Testis (tissue), 2 donors: ENCODE measurements at regions not wholly inside any gene's neighbourhood (a gene's known extent, or its start where the extent isn't known, plus 50 kb on each side); places are given as distances from the start of the nearest gene placed in this dataset.
"Not testable (repeated sequence)": the region's sequence is repeated elsewhere in the genome, so short reads cannot be mapped to it uniquely, and the experiment has no call there.

Experiments used
- POLR2A ChIP-seq: fragments of 450-650 bp; IDR thresholded peaks from one replicate; pipeline ENCODE4 v1.6.1; 2017; ENCODE audit warnings: antibody characterized with exemption, mild to moderate bottlenecking, moderate library complexity
- TF ChIP-seq, protein P1 (sequence below), 3 experiments: fragments of 450-650 bp in 2 of 3; fragments of 200-600 bp in 1 of 3; sonication (generic) in 1 of 3; IDR thresholded peaks; one replicate each; pipeline ENCODE4 v1.5.1; 2016 to 2019; ENCODE audit warnings: antibody characterized with exemption in 3 of 3, mild to moderate bottlenecking in 2 of 3, moderate library complexity in 1 of 3

DNA sequence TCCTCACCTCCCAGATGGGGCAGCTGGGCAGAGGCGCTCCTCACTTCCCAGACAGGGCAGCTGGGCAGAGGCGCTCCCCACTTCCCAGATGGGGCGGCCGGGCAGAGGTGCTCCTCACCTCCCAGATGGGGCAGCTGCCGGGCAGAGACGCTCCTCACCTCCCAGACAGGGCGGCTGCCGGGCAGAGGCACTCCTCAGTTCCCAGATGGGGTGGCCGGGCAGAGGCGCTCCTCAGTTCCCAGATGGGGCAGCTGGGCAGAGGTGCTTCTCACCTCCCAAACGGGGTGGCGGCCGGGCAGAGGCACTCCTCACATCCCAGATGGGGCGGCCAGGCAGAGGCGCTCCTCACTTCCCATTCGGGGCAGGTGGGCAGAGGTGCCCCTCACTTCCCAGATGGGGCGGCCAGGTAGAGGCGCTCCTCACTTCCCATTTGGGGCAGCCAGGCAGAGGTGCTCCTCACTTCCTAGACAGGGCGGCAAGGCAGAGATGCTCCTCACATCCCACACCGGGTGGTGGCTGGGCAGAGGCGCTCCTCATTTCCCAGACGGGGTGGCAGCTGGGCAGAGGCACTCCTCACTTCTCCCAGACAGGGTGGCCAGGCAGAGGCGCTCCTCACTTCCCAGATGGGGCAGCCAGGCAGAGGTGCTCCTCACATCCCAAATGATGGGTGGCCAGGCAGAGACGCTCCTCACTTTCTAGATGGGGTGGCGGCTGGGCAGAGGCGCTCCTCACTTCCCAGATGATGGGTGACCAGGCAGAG lies 668.1 kb downstream of the NUP35 start:
- not testable (repeated sequence) for TF ChIP-seq POLR2A
- TF ChIP-seq, protein P1, sequence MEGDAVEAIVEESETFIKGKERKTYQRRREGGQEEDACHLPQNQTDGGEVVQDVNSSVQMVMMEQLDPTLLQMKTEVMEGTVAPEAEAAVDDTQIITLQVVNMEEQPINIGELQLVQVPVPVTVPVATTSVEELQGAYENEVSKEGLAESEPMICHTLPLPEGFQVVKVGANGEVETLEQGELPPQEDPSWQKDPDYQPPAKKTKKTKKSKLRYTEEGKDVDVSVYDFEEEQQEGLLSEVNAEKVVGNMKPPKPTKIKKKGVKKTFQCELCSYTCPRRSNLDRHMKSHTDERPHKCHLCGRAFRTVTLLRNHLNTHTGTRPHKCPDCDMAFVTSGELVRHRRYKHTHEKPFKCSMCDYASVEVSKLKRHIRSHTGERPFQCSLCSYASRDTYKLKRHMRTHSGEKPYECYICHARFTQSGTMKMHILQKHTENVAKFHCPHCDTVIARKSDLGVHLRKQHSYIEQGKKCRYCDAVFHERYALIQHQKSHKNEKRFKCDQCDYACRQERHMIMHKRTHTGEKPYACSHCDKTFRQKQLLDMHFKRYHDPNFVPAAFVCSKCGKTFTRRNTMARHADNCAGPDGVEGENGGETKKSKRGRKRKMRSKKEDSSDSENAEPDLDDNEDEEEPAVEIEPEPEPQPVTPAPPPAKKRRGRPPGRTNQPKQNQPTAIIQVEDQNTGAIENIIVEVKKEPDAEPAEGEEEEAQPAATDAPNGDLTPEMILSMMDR (IDR thresholded peaks at IDR 0.05), result not testable (repeated sequence)
